ENCODE measurements at regions not wholly inside any gene's neighbourhood (a gene's known extent, or its start where the extent isn't known, plus 50 kb on each side); places are given as distances from the start of the nearest gene placed in this dataset.

DNA sequence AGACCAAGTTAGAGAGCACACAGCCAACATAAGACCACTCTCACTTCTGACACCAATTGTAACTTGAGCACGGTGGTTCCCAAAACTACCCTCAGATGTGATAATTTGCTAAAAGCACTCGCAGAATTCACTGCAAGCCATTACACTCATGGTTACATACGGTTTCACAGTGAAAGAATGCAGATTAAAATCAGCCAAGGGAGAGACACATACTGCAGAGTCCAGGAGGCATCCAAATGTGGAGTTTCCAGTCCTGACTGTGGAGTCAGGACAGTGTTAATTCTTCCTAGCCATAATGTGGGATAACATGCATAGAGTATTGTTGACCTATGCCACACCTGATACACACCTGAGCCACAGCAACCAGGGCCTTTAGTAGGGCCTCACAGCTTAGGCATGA is 956.4 kb downstream of the NTRK3 start:
- TF ChIP-seq, protein P1, sequence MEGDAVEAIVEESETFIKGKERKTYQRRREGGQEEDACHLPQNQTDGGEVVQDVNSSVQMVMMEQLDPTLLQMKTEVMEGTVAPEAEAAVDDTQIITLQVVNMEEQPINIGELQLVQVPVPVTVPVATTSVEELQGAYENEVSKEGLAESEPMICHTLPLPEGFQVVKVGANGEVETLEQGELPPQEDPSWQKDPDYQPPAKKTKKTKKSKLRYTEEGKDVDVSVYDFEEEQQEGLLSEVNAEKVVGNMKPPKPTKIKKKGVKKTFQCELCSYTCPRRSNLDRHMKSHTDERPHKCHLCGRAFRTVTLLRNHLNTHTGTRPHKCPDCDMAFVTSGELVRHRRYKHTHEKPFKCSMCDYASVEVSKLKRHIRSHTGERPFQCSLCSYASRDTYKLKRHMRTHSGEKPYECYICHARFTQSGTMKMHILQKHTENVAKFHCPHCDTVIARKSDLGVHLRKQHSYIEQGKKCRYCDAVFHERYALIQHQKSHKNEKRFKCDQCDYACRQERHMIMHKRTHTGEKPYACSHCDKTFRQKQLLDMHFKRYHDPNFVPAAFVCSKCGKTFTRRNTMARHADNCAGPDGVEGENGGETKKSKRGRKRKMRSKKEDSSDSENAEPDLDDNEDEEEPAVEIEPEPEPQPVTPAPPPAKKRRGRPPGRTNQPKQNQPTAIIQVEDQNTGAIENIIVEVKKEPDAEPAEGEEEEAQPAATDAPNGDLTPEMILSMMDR (IDR thresholded peaks at IDR 0.05 in 2 of 3, conservative IDR thresholded peaks at IDR 0.05 in 1 of 3; ENCODE audit: borderline replicate concordance in 1 of 3, insufficient read depth in 1 of 3, low read depth in 2 of 3, low read length in 2 of 3) = no peak
- TF ChIP-seq RAD21 (IDR thresholded peaks at IDR 0.05; ENCODE audit: low read depth) (no peak), YY1 (IDR thresholded peaks at IDR 0.05; ENCODE audit: extremely low read depth, insufficient replicate concordance, low read depth, low read length) (no peak), POLR2A (IDR thresholded peaks at IDR 0.05; ENCODE audit: borderline replicate concordance, extremely low read depth, insufficient read depth, insufficient read length) (no peak), JUND (IDR thresholded peaks at IDR 0.05) (no peak), POLR2AphosphoS5 (IDR thresholded peaks at IDR 0.05; ENCODE audit: low read depth, low read length) (no peak), EZH2 (IDR thresholded peaks at IDR 0.05) (no peak), EZH2phosphoT487 (IDR thresholded peaks at IDR 0.05; ENCODE audit: borderline replicate concordance) (no peak), SIN3A (IDR thresholded peaks at IDR 0.05; ENCODE audit: low read depth) (no peak), SRF (IDR thresholded peaks at IDR 0.05; ENCODE audit: low read depth) (no peak), SP1 (IDR thresholded peaks at IDR 0.05; ENCODE audit: low read depth) (no peak), CEBPB (IDR thresholded peaks at IDR 0.05; ENCODE audit: low read depth) (no peak)
- TF ChIP-seq, protein P2, sequence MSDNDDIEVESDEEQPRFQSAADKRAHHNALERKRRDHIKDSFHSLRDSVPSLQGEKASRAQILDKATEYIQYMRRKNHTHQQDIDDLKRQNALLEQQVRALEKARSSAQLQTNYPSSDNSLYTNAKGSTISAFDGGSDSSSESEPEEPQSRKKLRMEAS (IDR thresholded peaks at IDR 0.05) = no peak
